ENCODE measurements at regions not wholly inside any gene's neighbourhood (a gene's known extent, or its start where the extent isn't known, plus 50 kb on each side); places are given as distances from the start of the nearest gene placed in this dataset.

- H4K20me1 ChIP-seq (ENCODE audit: control insufficient read depth, extremely low read depth, insufficient read depth, low read length) = no peaks in the 10 kb centered on the region
- no peak overlapping the region for H3K4me3 ChIP-seq (replicated peaks in 1 of 4; ENCODE audit: control extremely low read depth in 1 of 4, insufficient read depth in 1 of 4, low read depth in 3 of 4, low read length in 4 of 4)
- H3K36me3 ChIP-seq (ENCODE audit: control insufficient read depth, insufficient read depth, low read length) = no peaks in the 10 kb centered on the region
- no peaks in the 10 kb centered on the region for H3K27me3 ChIP-seq (ENCODE audit: control insufficient read depth, insufficient read depth, low read length)
- H3K27ac ChIP-seq (ENCODE audit: insufficient read depth, low read length) = no peak overlapping the region
- H3K9me3 ChIP-seq (ENCODE audit: control insufficient read depth, insufficient read depth, low read depth, low read length) = no peaks in the 10 kb centered on the region
- no peak for DNase-seq (ENCODE audit: low read depth in 2 of 2)
- no peak overlapping the region for H3K9ac ChIP-seq (ENCODE audit: insufficient read depth, low read length)
- TF ChIP-seq EZH2 (IDR thresholded peaks at IDR 0.05; ENCODE audit: low read length, missing control alignments) (no peak), CTCF (conservative IDR thresholded peaks at IDR 0.05 in 1 of 2, IDR thresholded peaks at IDR 0.05 in 1 of 2; ENCODE audit: low read depth in 1 of 2, low read length in 2 of 2) (no peak)
- H3K79me2 ChIP-seq (ENCODE audit: control insufficient read depth, insufficient read depth, low read length) = no peaks in the 10 kb centered on the region
- no peak overlapping the region for H3K4me2 ChIP-seq (ENCODE audit: extremely low read depth, insufficient read depth, low read length)
- no peaks in the 10 kb centered on the region for H3K4me1 ChIP-seq (ENCODE audit: control insufficient read depth, extremely low read depth, insufficient read depth, low read length)
- H2AFZ ChIP-seq (ENCODE audit: low read length) = no peak overlapping the region
Observed at GRCh38 chr17:53227514-53227913, 595.2 kb upstream of the KIF2B start.

GRCh38 chr17:53227111-53227510 is 595.6 kb upstream of the KIF2B start:
- Histone ChIP-seq H3K36me3 (ENCODE audit: control insufficient read depth, insufficient read depth, low read length) (no peaks in the 10 kb centered on the region), H3K27me3 (ENCODE audit: control insufficient read depth, insufficient read depth, low read length) (no peaks in the 10 kb centered on the region), H3K4me3 (replicated peaks in 1 of 4; ENCODE audit: control extremely low read depth in 1 of 4, insufficient read depth in 1 of 4, low read depth in 3 of 4, low read length in 4 of 4) (no peak overlapping the region), H3K9ac (ENCODE audit: insufficient read depth, low read length) (no peak overlapping the region), H2AFZ (ENCODE audit: low read length) (no peak overlapping the region), H3K4me1 (ENCODE audit: control insufficient read depth, extremely low read depth, insufficient read depth, low read length) (no peaks in the 10 kb centered on the region), H3K79me2 (ENCODE audit: control insufficient read depth, insufficient read depth, low read length) (no peaks in the 10 kb centered on the region), H3K4me2 (ENCODE audit: extremely low read depth, insufficient read depth, low read length) (no peak overlapping the region), H3K27ac (ENCODE audit: insufficient read depth, low read length) (no peak overlapping the region), H3K9me3 (ENCODE audit: control insufficient read depth, insufficient read depth, low read depth, low read length) (no peaks in the 10 kb centered on the region), H4K20me1 (ENCODE audit: control insufficient read depth, extremely low read depth, insufficient read depth, low read length) (no peaks in the 10 kb centered on the region)
- TF ChIP-seq CTCF (conservative IDR thresholded peaks at IDR 0.05 in 1 of 2, IDR thresholded peaks at IDR 0.05 in 1 of 2; ENCODE audit: low read depth in 1 of 2, low read length in 2 of 2) (no peak), EZH2 (IDR thresholded peaks at IDR 0.05; ENCODE audit: low read length, missing control alignments) (no peak)
- DNase-seq (ENCODE audit: low read depth in 2 of 2) = no peak

- no peaks in the 10 kb centered on the region for H3K4me1 ChIP-seq (ENCODE audit: control insufficient read depth, extremely low read depth, insufficient read depth, low read length)
- DNase-seq (ENCODE audit: low read depth in 2 of 2) = no peak
- no peaks in the 10 kb centered on the region for H3K9me3 ChIP-seq (ENCODE audit: control insufficient read depth, insufficient read depth, low read depth, low read length)
- H2AFZ ChIP-seq (ENCODE audit: low read length) = no peak overlapping the region
- H3K79me2 ChIP-seq (ENCODE audit: control insufficient read depth, insufficient read depth, low read length) = no peaks in the 10 kb centered on the region
- H3K4me3 ChIP-seq (replicated peaks in 1 of 4; ENCODE audit: control extremely low read depth in 1 of 4, insufficient read depth in 1 of 4, low read depth in 3 of 4, low read length in 4 of 4) = no peak overlapping the region
- no peaks in the 10 kb centered on the region for H3K27me3 ChIP-seq (ENCODE audit: control insufficient read depth, insufficient read depth, low read length)
- TF ChIP-seq CTCF (conservative IDR thresholded peaks at IDR 0.05 in 1 of 2, IDR thresholded peaks at IDR 0.05 in 1 of 2; ENCODE audit: low read depth in 1 of 2, low read length in 2 of 2) = no peak
- TF ChIP-seq EZH2 (IDR thresholded peaks at IDR 0.05; ENCODE audit: low read length, missing control alignments) = no peak
- no peak overlapping the region for H3K4me2 ChIP-seq (ENCODE audit: extremely low read depth, insufficient read depth, low read length)
- H3K9ac ChIP-seq (ENCODE audit: insufficient read depth, low read length) = no peak overlapping the region
- no peaks in the 10 kb centered on the region for H4K20me1 ChIP-seq (ENCODE audit: control insufficient read depth, extremely low read depth, insufficient read depth, low read length)
- no peaks in the 10 kb centered on the region for H3K36me3 ChIP-seq (ENCODE audit: control insufficient read depth, insufficient read depth, low read length)
- no peak overlapping the region for H3K27ac ChIP-seq (ENCODE audit: insufficient read depth, low read length)
Observed at GRCh38 chr17:53219821-53220220, 602.9 kb upstream of the KIF2B start.
